Fibroblast of villous mesenchyme (primary cell): ENCODE measurements at regions not wholly inside any gene's neighbourhood (a gene's known extent, or its start where the extent isn't known, plus 50 kb on each side); places are given as distances from the start of the nearest gene placed in this dataset.

Experiments
- DNase-seq: peaks from one replicate; pipeline ENCODE4 v3.0.0-alpha.2; 2010; ENCODE audit warnings: low read depth
- H3K4me3 ChIP-seq: 2 replicates; pipeline ENCODE4 v1.5.1; 2011; ENCODE audit warnings: low read depth, mild to moderate bottlenecking, low read length
- CTCF ChIP-seq: IDR thresholded peaks from 2 replicates; pipeline ENCODE4 v1.5.1; 2012; ENCODE audit warnings: low read depth, mild to moderate bottlenecking, low read length; ENCODE audit not compliant: insufficient read depth

- DNase-seq: no peak
- no peak for TF ChIP-seq CTCF
- H3K4me3 ChIP-seq: no peak overlapping the region
Observed at GRCh38 chr9:2461892-2462291, 159.7 kb upstream of the VLDLR start.

- no peak for DNase-seq
- TF ChIP-seq CTCF: no peak
- no peak overlapping the region for H3K4me3 ChIP-seq
Observed at GRCh38 chr9:2464624-2465023, 157.0 kb upstream of the VLDLR start.

GRCh38 chr9:2465516-2465915 lies 156.1 kb upstream of the VLDLR start:
- no peak overlapping the region for H3K4me3 ChIP-seq
- DNase-seq: no peak
- no peak for TF ChIP-seq CTCF

GRCh38 chr9:2465921-2466460 lies 155.6 kb upstream of the VLDLR start:
- DNase-seq: no peak
- no peak for TF ChIP-seq CTCF

GRCh38 chr9:2466703-2467102 lies 154.9 kb upstream of the VLDLR start:
- TF ChIP-seq CTCF: no peak
- no peak overlapping the region for H3K4me3 ChIP-seq
- DNase-seq: no peak

More at GRCh38 chr9:2465921-2466460, 155.6 kb upstream of the VLDLR start:
- H3K4me3 ChIP-seq: no peak overlapping the region

- no peak overlapping the region for H3K4me3 ChIP-seq
- DNase-seq: peak; percentile 78
- peak; percentile 29 for TF ChIP-seq CTCF
Observed at GRCh38 chr9:2469681-2470221, 151.8 kb upstream of the VLDLR start.

GRCh38 chr9:2473681-2474080 lies 147.9 kb upstream of the VLDLR start:
- no peak for TF ChIP-seq CTCF
- H3K4me3 ChIP-seq: no peak overlapping the region
- peak; percentile 42 for DNase-seq
